ENCODE measurements at regions not wholly inside any gene's neighbourhood (a gene's known extent, or its start where the extent isn't known, plus 50 kb on each side); places are given as distances from the start of the nearest gene placed in this dataset.

DNA sequence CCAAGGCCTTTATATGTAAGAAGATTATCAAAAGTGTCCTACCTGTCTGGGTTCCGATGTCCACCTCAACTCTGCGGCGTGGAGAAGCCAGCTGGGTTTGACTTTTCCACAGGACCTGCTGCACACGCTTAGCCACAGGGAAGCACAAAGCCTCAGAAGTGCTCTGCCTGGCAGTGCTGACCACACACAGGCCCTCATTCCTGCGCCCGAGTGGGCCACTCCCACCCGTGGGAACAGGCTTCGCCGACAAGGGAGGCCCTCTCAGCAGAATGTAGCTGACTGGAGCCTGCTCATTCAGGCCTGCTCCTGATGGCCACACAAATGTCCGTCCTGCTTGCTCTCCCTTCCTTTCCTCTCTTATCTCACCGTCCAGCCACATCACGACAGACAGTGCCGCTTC is 221.4 kb upstream of the LRRN1 start:
- Histone ChIP-seq H3K9ac (ENCODE audit: low read length) (no peak overlapping the region), H3K4ac (ENCODE audit: low read depth, low read length) (no peak overlapping the region), H3K36me3 (ENCODE audit: control insufficient read depth, insufficient read depth, low read length) (no peaks in the 10 kb centered on the region), H3K56ac (ENCODE audit: low read length) (no peak overlapping the region), H2AK5ac (ENCODE audit: low read length) (no peak overlapping the region), H3K27ac (ENCODE audit: low read depth, low read length) (no peak overlapping the region), H3K23ac (ENCODE audit: low read length) (no peak overlapping the region), H3K27me3 (ENCODE audit: insufficient read depth, low read length, poor library complexity) (no peaks in the 10 kb centered on the region), H3K4me3 (ENCODE audit: low read length) (no peak overlapping the region), H4K5ac (ENCODE audit: low read length) (no peak overlapping the region), H3K79me2 (ENCODE audit: control insufficient read depth, insufficient read depth, low read length) (no peaks in the 10 kb centered on the region), H2BK120ac (ENCODE audit: low read depth, low read length) (no peak overlapping the region), H3K79me1 (ENCODE audit: low read length) (no peaks in the 10 kb centered on the region), H3K18ac (ENCODE audit: low read length) (no peak overlapping the region), H3K4me2 (ENCODE audit: low read length) (no peak overlapping the region), H4K8ac (ENCODE audit: low read depth, low read length) (no peak overlapping the region), H3K4me1 (ENCODE audit: control insufficient read depth, low read depth, low read length) (no peaks in the 10 kb centered on the region), H2BK15ac (replicated peaks; ENCODE audit: low read depth) (no peak overlapping the region), H2BK5ac (ENCODE audit: low read length) (no peak overlapping the region)
- WGBS (ENCODE audit: extremely low coverage, insufficient coverage, low lambda C conversion rate), result no CpG with 5 or more reads among the region's 13 CpGs
- no peak for DNase-seq

DNA sequence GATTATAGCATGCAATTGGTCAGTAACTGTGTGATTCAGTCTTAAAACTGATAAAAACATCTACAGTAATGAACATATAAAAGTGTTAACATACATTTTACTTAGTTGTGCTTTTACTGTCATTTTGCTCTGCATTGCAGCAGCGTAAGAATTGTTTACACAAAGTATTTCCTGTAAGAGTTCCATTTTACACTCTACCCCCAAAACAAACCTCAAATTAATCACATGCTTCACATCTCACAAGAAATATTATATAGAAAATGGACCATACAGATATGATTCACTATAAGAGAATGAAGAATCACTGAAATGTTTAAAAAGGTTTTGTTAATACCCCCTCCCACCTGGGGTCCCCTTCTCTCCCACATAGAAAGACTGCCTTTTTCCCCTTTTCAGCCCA is 225.9 kb upstream of the LRRN1 start:
- no peak overlapping the region for H3K4ac ChIP-seq (ENCODE audit: low read depth, low read length)
- H3K36me3 ChIP-seq (ENCODE audit: control insufficient read depth, insufficient read depth, low read length), result no peaks in the 10 kb centered on the region

DNA sequence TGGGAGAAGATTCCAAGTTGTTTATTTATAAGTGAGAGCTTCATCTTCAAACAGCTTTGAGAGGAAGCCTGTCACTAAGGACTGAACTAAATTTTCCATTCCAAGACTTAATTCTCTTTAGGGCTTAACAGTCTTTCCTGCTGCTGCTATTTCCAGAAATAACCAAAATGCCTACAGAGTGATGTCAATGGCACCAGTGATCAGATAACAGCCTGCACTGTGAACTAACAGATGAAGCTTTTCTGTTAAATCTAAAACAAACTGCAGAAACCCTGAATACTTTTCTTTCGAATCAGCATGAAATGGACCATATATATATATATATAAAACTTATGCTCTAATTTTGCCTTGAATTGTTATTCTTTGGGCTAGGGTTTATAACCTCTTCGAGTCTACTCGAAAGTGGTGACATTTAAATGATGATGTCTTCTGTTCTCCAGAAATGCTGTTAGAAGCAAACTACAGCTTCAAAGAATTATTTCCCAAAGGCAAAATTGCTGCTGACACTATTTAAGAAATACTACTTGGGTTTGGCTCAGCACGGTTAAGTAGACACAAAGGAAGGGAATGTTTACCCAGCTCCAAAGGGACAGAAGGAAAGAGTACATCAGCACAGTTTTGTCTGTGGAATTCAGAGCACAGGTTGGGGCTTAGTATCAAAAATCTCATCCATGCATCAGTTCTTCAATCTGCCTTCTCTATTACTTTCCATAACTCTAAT is 238.5 kb upstream of the LRRN1 start:
- no peak overlapping the region for H2BK15ac ChIP-seq (replicated peaks; ENCODE audit: low read depth)
- no CpG with 5 or more reads among the region's 4 CpGs for WGBS (ENCODE audit: extremely low coverage, insufficient coverage, low lambda C conversion rate)

More for the DNA sequence above, 225.9 kb upstream of the LRRN1 start:
- H3K4me2 ChIP-seq (ENCODE audit: low read length), result no peak overlapping the region
- no peak overlapping the region for H2BK15ac ChIP-seq (replicated peaks; ENCODE audit: low read depth)
- H4K8ac ChIP-seq (ENCODE audit: low read depth, low read length), result no peak overlapping the region
- no peak overlapping the region for H2BK120ac ChIP-seq (ENCODE audit: low read depth, low read length)
- H2AK5ac ChIP-seq (ENCODE audit: low read length), result no peak overlapping the region
- no peak for DNase-seq
- no peak overlapping the region for H3K9ac ChIP-seq (ENCODE audit: low read length)
- H3K27me3 ChIP-seq (ENCODE audit: insufficient read depth, low read length, poor library complexity), result no peaks in the 10 kb centered on the region
- no peak overlapping the region for H3K23ac ChIP-seq (ENCODE audit: low read length)
- H2BK5ac ChIP-seq (ENCODE audit: low read length), result no peak overlapping the region
- H3K4me3 ChIP-seq (ENCODE audit: low read length), result no peak overlapping the region
- no CpG with 5 or more reads among the region's 1 CpG for WGBS (ENCODE audit: extremely low coverage, insufficient coverage, low lambda C conversion rate)
- H4K5ac ChIP-seq (ENCODE audit: low read length), result no peak overlapping the region
- H3K4me1 ChIP-seq (ENCODE audit: control insufficient read depth, low read depth, low read length), result no peaks in the 10 kb centered on the region
- no peak overlapping the region for H3K18ac ChIP-seq (ENCODE audit: low read length)
- H3K79me1 ChIP-seq (ENCODE audit: low read length), result no peaks in the 10 kb centered on the region
- no peaks in the 10 kb centered on the region for H3K79me2 ChIP-seq (ENCODE audit: control insufficient read depth, insufficient read depth, low read length)
- H3K27ac ChIP-seq (ENCODE audit: low read depth, low read length), result no peak overlapping the region
- no peak overlapping the region for H3K56ac ChIP-seq (ENCODE audit: low read length)

DNA sequence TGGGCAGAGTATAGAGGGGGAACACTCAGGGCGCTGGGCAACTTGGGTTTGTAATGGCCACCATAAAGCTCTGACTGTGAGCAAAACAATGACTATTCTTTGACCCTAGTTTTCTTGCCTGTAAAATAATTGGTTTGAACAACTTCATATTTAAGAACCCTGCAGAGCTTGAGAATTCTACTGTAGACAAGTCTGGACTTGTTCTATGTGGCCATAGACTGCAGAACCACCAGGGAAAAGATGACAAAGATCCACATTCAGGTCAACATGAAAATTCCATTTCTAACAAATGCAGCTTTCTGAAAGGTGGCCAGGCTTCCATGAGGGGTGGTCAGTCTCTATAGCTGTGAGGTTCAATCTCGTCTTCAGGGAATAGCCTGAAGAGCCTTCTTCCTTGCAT is 239.4 kb upstream of the LRRN1 start:
- no peaks in the 10 kb centered on the region for H3K27me3 ChIP-seq (ENCODE audit: insufficient read depth, low read length, poor library complexity)
- no peak overlapping the region for H3K18ac ChIP-seq (ENCODE audit: low read length)
- H3K79me1 ChIP-seq (ENCODE audit: low read length), result no peaks in the 10 kb centered on the region
- H3K36me3 ChIP-seq (ENCODE audit: control insufficient read depth, insufficient read depth, low read length), result no peaks in the 10 kb centered on the region
- no peak overlapping the region for H3K4me2 ChIP-seq (ENCODE audit: low read length)
- no peak overlapping the region for H2AK5ac ChIP-seq (ENCODE audit: low read length)
- no peak overlapping the region for H4K8ac ChIP-seq (ENCODE audit: low read depth, low read length)
- no peak overlapping the region for H4K5ac ChIP-seq (ENCODE audit: low read length)
- no peaks in the 10 kb centered on the region for H3K79me2 ChIP-seq (ENCODE audit: control insufficient read depth, insufficient read depth, low read length)
- H3K23ac ChIP-seq (ENCODE audit: low read length), result no peak overlapping the region
- DNase-seq, result no peak
- no peaks in the 10 kb centered on the region for H3K4me1 ChIP-seq (ENCODE audit: control insufficient read depth, low read depth, low read length)
- no peak overlapping the region for H3K56ac ChIP-seq (ENCODE audit: low read length)
- no peak overlapping the region for H2BK5ac ChIP-seq (ENCODE audit: low read length)
- peak overlapping the region; percentile 82 for H2BK120ac ChIP-seq (ENCODE audit: low read depth, low read length)
- no peak overlapping the region for H3K27ac ChIP-seq (ENCODE audit: low read depth, low read length)
- H3K4me3 ChIP-seq (ENCODE audit: low read length), result no peak overlapping the region
- no peak overlapping the region for H3K4ac ChIP-seq (ENCODE audit: low read depth, low read length)
- WGBS (ENCODE audit: extremely low coverage, insufficient coverage, low lambda C conversion rate), result no CpG with 5 or more reads among the region's 2 CpGs
- no peak overlapping the region for H3K9ac ChIP-seq (ENCODE audit: low read length)
- H2BK15ac ChIP-seq (replicated peaks; ENCODE audit: low read depth), result no peak overlapping the region

More for the DNA sequence above, 238.5 kb upstream of the LRRN1 start:
- Histone ChIP-seq H3K18ac (ENCODE audit: low read length) (no peak overlapping the region), H3K27me3 (ENCODE audit: insufficient read depth, low read length, poor library complexity) (no peaks in the 10 kb centered on the region), H3K4me3 (ENCODE audit: low read length) (no peak overlapping the region), H4K5ac (ENCODE audit: low read length) (no peak overlapping the region), H2BK120ac (ENCODE audit: low read depth, low read length) (no peak overlapping the region), H4K8ac (ENCODE audit: low read depth, low read length) (no peak overlapping the region), H3K9ac (ENCODE audit: low read length) (no peak overlapping the region), H2AK5ac (ENCODE audit: low read length) (no peak overlapping the region), H3K4me2 (ENCODE audit: low read length) (no peak overlapping the region), H3K79me2 (ENCODE audit: control insufficient read depth, insufficient read depth, low read length) (no peaks in the 10 kb centered on the region), H3K36me3 (ENCODE audit: control insufficient read depth, insufficient read depth, low read length) (no peaks in the 10 kb centered on the region), H3K56ac (ENCODE audit: low read length) (no peak overlapping the region), H2BK5ac (ENCODE audit: low read length) (no peak overlapping the region), H3K27ac (ENCODE audit: low read depth, low read length) (no peak overlapping the region), H3K23ac (ENCODE audit: low read length) (no peak overlapping the region), H3K79me1 (ENCODE audit: low read length) (no peaks in the 10 kb centered on the region), H3K4me1 (ENCODE audit: control insufficient read depth, low read depth, low read length) (no peaks in the 10 kb centered on the region), H3K4ac (ENCODE audit: low read depth, low read length) (no peak overlapping the region)
- DNase-seq, result peak; percentile 74

- no peak overlapping the region for H3K4me3 ChIP-seq (ENCODE audit: low read length)
- no peaks in the 10 kb centered on the region for H3K79me2 ChIP-seq (ENCODE audit: control insufficient read depth, insufficient read depth, low read length)
- no CpG with 5 or more reads among the region's 3 CpGs for WGBS (ENCODE audit: extremely low coverage, insufficient coverage, low lambda C conversion rate)
- H3K79me1 ChIP-seq (ENCODE audit: low read length), result no peaks in the 10 kb centered on the region
- no peaks in the 10 kb centered on the region for H3K4me1 ChIP-seq (ENCODE audit: control insufficient read depth, low read depth, low read length)
- H2BK15ac ChIP-seq (replicated peaks; ENCODE audit: low read depth), result no peak overlapping the region
- no peak overlapping the region for H3K18ac ChIP-seq (ENCODE audit: low read length)
- no peak overlapping the region for H2AK5ac ChIP-seq (ENCODE audit: low read length)
- no peak overlapping the region for H4K5ac ChIP-seq (ENCODE audit: low read length)
- no peak overlapping the region for H4K8ac ChIP-seq (ENCODE audit: low read depth, low read length)
- H3K56ac ChIP-seq (ENCODE audit: low read length), result no peak overlapping the region
- DNase-seq, result no peak
- H3K4me2 ChIP-seq (ENCODE audit: low read length), result no peak overlapping the region
- no peak overlapping the region for H3K27ac ChIP-seq (ENCODE audit: low read depth, low read length)
- H3K23ac ChIP-seq (ENCODE audit: low read length), result no peak overlapping the region
- H3K27me3 ChIP-seq (ENCODE audit: insufficient read depth, low read length, poor library complexity), result no peaks in the 10 kb centered on the region
- H3K4ac ChIP-seq (ENCODE audit: low read depth, low read length), result no peak overlapping the region
- H2BK120ac ChIP-seq (ENCODE audit: low read depth, low read length), result no peak overlapping the region
- H3K36me3 ChIP-seq (ENCODE audit: control insufficient read depth, insufficient read depth, low read length), result no peaks in the 10 kb centered on the region
- H3K9ac ChIP-seq (ENCODE audit: low read length), result no peak overlapping the region
- H2BK5ac ChIP-seq (ENCODE audit: low read length), result no peak overlapping the region
Measured at GRCh38 chr3:3556078-3556477, 243.2 kb upstream of the LRRN1 start.

DNA sequence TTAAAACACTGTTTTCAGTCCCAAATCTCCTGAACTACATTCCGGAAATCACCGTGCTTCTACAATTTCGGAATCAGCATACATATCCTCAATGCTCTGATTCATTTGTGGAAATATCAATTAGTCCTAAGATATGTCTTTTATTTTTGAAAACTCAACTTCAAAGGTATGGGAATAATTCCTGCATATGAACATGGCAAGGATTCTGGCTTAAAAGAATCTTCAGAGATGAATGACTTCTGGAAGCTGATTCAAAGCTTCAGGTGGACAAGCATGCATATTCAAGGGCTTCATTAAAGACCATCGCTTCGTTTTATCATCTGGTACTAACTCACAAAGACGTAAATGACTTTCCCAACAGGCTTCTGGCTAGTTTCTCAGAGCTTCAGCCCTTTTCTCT is 246.0 kb upstream of the LRRN1 start:
- WGBS (ENCODE audit: extremely low coverage, insufficient coverage, low lambda C conversion rate), result no CpG with 5 or more reads among the region's 6 CpGs
- Histone ChIP-seq H4K5ac (ENCODE audit: low read length) (no peak overlapping the region), H4K8ac (ENCODE audit: low read depth, low read length) (no peak overlapping the region), H3K4ac (ENCODE audit: low read depth, low read length) (no peak overlapping the region), H3K36me3 (ENCODE audit: control insufficient read depth, insufficient read depth, low read length) (no peaks in the 10 kb centered on the region), H3K4me1 (ENCODE audit: control insufficient read depth, low read depth, low read length) (no peaks in the 10 kb centered on the region), H3K79me1 (ENCODE audit: low read length) (no peaks in the 10 kb centered on the region), H2AK5ac (ENCODE audit: low read length) (no peak overlapping the region), H3K4me3 (ENCODE audit: low read length) (no peak overlapping the region), H3K56ac (ENCODE audit: low read length) (no peak overlapping the region), H3K27ac (ENCODE audit: low read depth, low read length) (no peak overlapping the region), H3K23ac (ENCODE audit: low read length) (no peak overlapping the region), H2BK15ac (replicated peaks; ENCODE audit: low read depth) (no peak overlapping the region), H3K27me3 (ENCODE audit: insufficient read depth, low read length, poor library complexity) (no peaks in the 10 kb centered on the region), H2BK120ac (ENCODE audit: low read depth, low read length) (no peak overlapping the region), H3K18ac (ENCODE audit: low read length) (no peak overlapping the region), H2BK5ac (ENCODE audit: low read length) (no peak overlapping the region), H3K9ac (ENCODE audit: low read length) (no peak overlapping the region), H3K4me2 (ENCODE audit: low read length) (no peak overlapping the region), H3K79me2 (ENCODE audit: control insufficient read depth, insufficient read depth, low read length) (no peaks in the 10 kb centered on the region)
- no peak for DNase-seq

Measured in mesendoderm (in vitro differentiated cells).